ENCODE measurements at regions not wholly inside any gene's neighbourhood (a gene's known extent, or its start where the extent isn't known, plus 50 kb on each side); places are given as distances from the start of the nearest gene placed in this dataset.
"Not testable (repeated sequence)": the region's sequence is repeated elsewhere in the genome, so short reads cannot be mapped to it uniquely, and the experiment has no call there.

GRCh38 chr5:28928327-28928790, 1890.0 kb upstream of the CDH9 start:
- H3K9ac ChIP-seq (replicated peaks in 1 of 4; ENCODE audit: extremely low read depth in 1 of 4, low read depth in 3 of 4, low read length in 3 of 4); H2BK120ac ChIP-seq (replicated peaks; ENCODE audit: low read depth, low read length); POLR2A ChIA-PET (ENCODE audit: partially characterized antibody); H3K56ac ChIP-seq (replicated peaks; ENCODE audit: insufficient read length, low read depth, low read length); H4K5ac ChIP-seq (ENCODE audit: insufficient read length, low read depth, low read length); H2BK12ac ChIP-seq (ENCODE audit: low read depth, low read length); H3K79me1 ChIP-seq (ENCODE audit: low read depth, low read length); H3K27ac ChIP-seq (ENCODE audit: low read depth, low read length); H3K18ac ChIP-seq (ENCODE audit: extremely low read depth, low read length); H2AK5ac ChIP-seq (ENCODE audit: low read depth, low read length); DNase-seq (ENCODE audit: low read depth in 1 of 2, low spot score in 2 of 2); H4K8ac ChIP-seq (ENCODE audit: extremely low read depth, insufficient read depth, low read length); FAIRE-seq; H3K4me1 ChIP-seq (replicated peaks in 1 of 4; ENCODE audit: control insufficient read depth in 3 of 4, insufficient read depth in 4 of 4, low read length in 3 of 4); H3K4me3 ChIP-seq (ENCODE audit: extremely low read depth in 1 of 4, insufficient read depth in 2 of 4, low read depth in 3 of 4, low read length in 4 of 4); H3K4ac ChIP-seq (replicated peaks; ENCODE audit: insufficient read length, low read depth, low read length); H3K36me3 ChIP-seq (ENCODE audit: control insufficient read depth in 2 of 4, insufficient read depth in 4 of 4, low read length in 3 of 4); H2AFZ ChIP-seq (ENCODE audit: low read length); H3K27me3 ChIP-seq (replicated peaks in 1 of 4; ENCODE audit: control insufficient read depth in 3 of 4, extremely low read depth in 1 of 4, insufficient read depth in 3 of 4, low read length in 3 of 4); H3K4me2 ChIP-seq (ENCODE audit: insufficient read depth in 1 of 2, low read depth in 2 of 2, low read length in 2 of 2); H3K23me2 ChIP-seq (ENCODE audit: low read depth, low read length); H2BK5ac ChIP-seq (ENCODE audit: low read depth, low read length); H4K91ac ChIP-seq (replicated peaks; ENCODE audit: insufficient read length, low read length); H2BK20ac ChIP-seq (ENCODE audit: low read length); CTCF ChIA-PET (ENCODE audit: partially characterized antibody); H4K20me1 ChIP-seq (replicated peaks in 1 of 2; ENCODE audit: control insufficient read depth in 1 of 2, insufficient read depth in 2 of 2, low read length in 2 of 2); H3K14ac ChIP-seq (ENCODE audit: insufficient read length); H3K79me2 ChIP-seq (ENCODE audit: control insufficient read depth in 1 of 2, insufficient read depth in 2 of 2, low read length in 2 of 2); H2BK15ac ChIP-seq (ENCODE audit: low read length); H3K23ac ChIP-seq (ENCODE audit: insufficient read length): not testable (repeated sequence)
- 86% methylated on average over 12 of the region's 23 CpGs; no CpG with 5 or more reads in 1 of the 2 experiments for WGBS, 2 experiments (ENCODE audit: extremely low coverage in 1 of 2, insufficient coverage in 1 of 2, insufficient read length in 1 of 2, insufficient replicate concordance in 2 of 2, low coverage in 1 of 2, low lambda C conversion rate in 2 of 2, missing lambda C conversion rate in 1 of 2)
- peaks cover 0 to 25% of the 10 kb centered on the region in 2 experiments; a peak in 1 of 4 replicates for H3K9me3 ChIP-seq (ENCODE audit: insufficient read depth in 2 of 2, low read depth in 1 of 2, low read length in 1 of 2)

Data from H1 (cell line).